GM20431 (cell line): ENCODE measurements at regions not wholly inside any gene's neighbourhood (a gene's known extent, or its start where the extent isn't known, plus 50 kb on each side); places are given as distances from the start of the nearest gene placed in this dataset.

Source experiments
- in situ Hi-C: fragments of 300-500 bp; cut with MseI, MboI; formaldehyde crosslinking; loops from one replicate; pipeline ENCODE4 v1.15.0; 2020; ENCODE audit warnings: low sequenced_read_pairs; ENCODE audit not compliant: unreplicated experiment

GRCh38 chr18:26794230-26795101, 71.0 kb downstream of the AQP4 start:
- in situ Hi-C loops, result no loop called here

GRCh38 chr18:26792661-26793060, 72.8 kb downstream of the AQP4 start:
- in situ Hi-C loops, result no loop called here

GRCh38 chr18:26791676-26792075, 73.8 kb downstream of the AQP4 start:
- in situ Hi-C loops, result no loop called here

GRCh38 chr18:26784599-26784998, 80.9 kb downstream of the AQP4 start:
- in situ Hi-C loops, result no loop called here

GRCh38 chr18:26783170-26783569, 82.3 kb downstream of the AQP4 start:
- in situ Hi-C loops, result no loop called here

GRCh38 chr18:26780520-26781325, 84.8 kb downstream of the AQP4 start:
- in situ Hi-C loops, result no loop called here

GRCh38 chr18:26778054-26778393, 87.5 kb downstream of the AQP4 start:
- in situ Hi-C loops, result no loop called here

GRCh38 chr18:26777351-26778053, 88.0 kb downstream of the AQP4 start:
- in situ Hi-C loops, result no loop called here

- in situ Hi-C loops, result no loop called here
These were observed 92.8 kb downstream of the AQP4 start for GRCh38 chr18:26772691-26773090.

- in situ Hi-C loops, result no loop called here
These were observed 94.0 kb downstream of the AQP4 start for GRCh38 chr18:26771524-26771923.

- in situ Hi-C loops, result no loop called here
These were observed 97.1 kb downstream of the AQP4 start for GRCh38 chr18:26768385-26768784.

- in situ Hi-C loops, result no loop called here
These were observed 100.0 kb downstream of the AQP4 start for GRCh38 chr18:26765498-26765897.

- in situ Hi-C loops, result no loop called here
These were observed 100.9 kb downstream of the AQP4 start for GRCh38 chr18:26764586-26764985.

- in situ Hi-C loops, result no loop called here
These were observed 101.3 kb downstream of the AQP4 start for GRCh38 chr18:26764177-26764576.

- in situ Hi-C loops, result no loop called here
These were observed 101.9 kb downstream of the AQP4 start for GRCh38 chr18:26763446-26764110.

- in situ Hi-C loops, result no loop called here
These were observed 108.1 kb downstream of the AQP4 start for GRCh38 chr18:26757263-26758019.

- in situ Hi-C loops, result no loop called here
These were observed 109.0 kb downstream of the AQP4 start for GRCh38 chr18:26756556-26756955.

- in situ Hi-C loops, result no loop called here
These were observed 118.6 kb downstream of the AQP4 start for GRCh38 chr18:26746826-26747475.

GRCh38 chr18:26746398-26746797, 119.1 kb downstream of the AQP4 start:
- in situ Hi-C loops, result no loop called here
